Neural crest cell (in vitro differentiated cells): ENCODE measurements at regions not wholly inside any gene's neighbourhood (a gene's known extent, or its start where the extent isn't known, plus 50 kb on each side); places are given as distances from the start of the nearest gene placed in this dataset.

Experiments
- DNase-seq: peaks from one replicate; pipeline ENCODE4 v3.0.0; 2021; ENCODE audit warnings: low read depth, mixed read lengths, low spot score
- H3K27ac Mint-ChIP-seq: one replicate; pipeline ENCODE4 v1.8.0; 2021; ENCODE audit warnings: mild to moderate bottlenecking, mixed read lengths; ENCODE audit not compliant: unreplicated experiment
- H3K27me3 Mint-ChIP-seq: 2 replicates; pipeline ENCODE4 v1.8.0; 2021; ENCODE audit warnings: low read depth, mild to moderate bottlenecking, mixed read lengths
- H3K36me3 Mint-ChIP-seq: 2 replicates; pipeline ENCODE4 v1.8.0; 2021; ENCODE audit warnings: low read depth, mild to moderate bottlenecking, mixed read lengths
- H3K4me1 Mint-ChIP-seq: 2 replicates; pipeline ENCODE4 v1.8.0; 2021; ENCODE audit warnings: mixed read lengths
- H3K4me3 Mint-ChIP-seq: one replicate; pipeline ENCODE4 v1.8.0; 2021; ENCODE audit warnings: mild to moderate bottlenecking, mixed read lengths
- H3K9me3 Mint-ChIP-seq: 2 replicates; pipeline ENCODE4 v1.8.0; 2021; ENCODE audit warnings: mixed read lengths
- CTCF ChIP-seq: fragments of 200-600 bp; sonication (generic); conservative IDR thresholded peaks from 2 replicates; pipeline ENCODE4 v1.5.0; 2021; ENCODE audit warnings: antibody characterized with exemption, mild to moderate bottlenecking

- H3K36me3 Mint-ChIP-seq, result peaks cover 9% of the 10 kb centered on the region
- TF ChIP-seq CTCF, result no peak
- peaks cover 10% of the 10 kb centered on the region for H3K4me1 Mint-ChIP-seq
- H3K27ac Mint-ChIP-seq, result no peak overlapping the region
- H3K4me3 Mint-ChIP-seq, result no peak overlapping the region
- no peak for DNase-seq
- peaks cover 3% of the 10 kb centered on the region for H3K9me3 Mint-ChIP-seq
- no peaks in the 10 kb centered on the region for H3K27me3 Mint-ChIP-seq
Measured at GRCh38 chr18:42137693-42138375, 182.8 kb downstream of the PIK3C3 start.

- no peak for DNase-seq
Measured at GRCh38 chr18:42141439-42141838, 186.4 kb downstream of the PIK3C3 start.

GRCh38 chr18:42155024-42155423, 200.0 kb downstream of the PIK3C3 start:
- Mint-ChIP-seq H3K27ac (peak overlapping the region; percentile 75), H3K27me3 (no peaks in the 10 kb centered on the region), H3K4me3 (no peak overlapping the region), H3K9me3 (peaks cover 8% of the 10 kb centered on the region), H3K36me3 (no peaks in the 10 kb centered on the region), H3K4me1 (no peaks in the 10 kb centered on the region)
- no peak for DNase-seq
- TF ChIP-seq CTCF, result no peak

More at GRCh38 chr18:42141439-42141838, 186.4 kb downstream of the PIK3C3 start:
- Mint-ChIP-seq H3K36me3 (peaks cover 9% of the 10 kb centered on the region), H3K27me3 (no peaks in the 10 kb centered on the region), H3K9me3 (peaks cover 11% of the 10 kb centered on the region), H3K27ac (no peak overlapping the region), H3K4me3 (no peak overlapping the region), H3K4me1 (peaks cover 10% of the 10 kb centered on the region)
- TF ChIP-seq CTCF, result no peak

- H3K4me1 Mint-ChIP-seq, result no peaks in the 10 kb centered on the region
- no peak for TF ChIP-seq CTCF
- DNase-seq, result no peak
- no peaks in the 10 kb centered on the region for H3K36me3 Mint-ChIP-seq
- H3K27me3 Mint-ChIP-seq, result no peaks in the 10 kb centered on the region
- H3K4me3 Mint-ChIP-seq, result no peak overlapping the region
- H3K9me3 Mint-ChIP-seq, result peaks cover 8% of the 10 kb centered on the region
- H3K27ac Mint-ChIP-seq, result no peak overlapping the region
Measured at GRCh38 chr18:42156281-42156680, 201.2 kb downstream of the PIK3C3 start.

- Mint-ChIP-seq H3K9me3 (peaks cover 5% of the 10 kb centered on the region), H3K27me3 (no peaks in the 10 kb centered on the region), H3K4me3 (no peak overlapping the region), H3K36me3 (no peaks in the 10 kb centered on the region), H3K27ac (no peak overlapping the region), H3K4me1 (no peaks in the 10 kb centered on the region)
- no peak for DNase-seq
- TF ChIP-seq CTCF, result no peak
Measured at GRCh38 chr18:42157420-42157819, 202.4 kb downstream of the PIK3C3 start.
